H1 (cell line): ENCODE measurements at regions not wholly inside any gene's neighbourhood (a gene's known extent, or its start where the extent isn't known, plus 50 kb on each side); places are given as distances from the start of the nearest gene placed in this dataset.

ENCODE experiments used
- CTCF ChIA-PET: fragments of 300-600 bp; sonication (Branson Sonifier 250); formaldehyde crosslinking; loops from one replicate; lab custom pipeline; 2021; ENCODE audit not compliant: partially characterized antibody; lab: Charles Lee
- POLR2A ChIA-PET: fragments of 300-600 bp; sonication (Branson Sonifier 250); formaldehyde crosslinking; loops from one replicate; lab custom pipeline; 2021; ENCODE audit warnings: inconsistent platforms; ENCODE audit not compliant: partially characterized antibody; lab: Charles Lee
- DNase-seq, 2 experiments: peaks; one replicate each; pipeline versions ENCODE4 v3.0.0 to v3.0.0-alpha.2; 2010 to 2022; ENCODE audit warnings: low spot score in 2 of 2, low read depth in 1 of 2, mixed read lengths in 1 of 2
- FAIRE-seq: peaks from 2 replicates; lab custom pipeline; 2011; peaks lifted over from hg19 to GRCh38; lab: Jason Lieb, UNC
- H2AFZ ChIP-seq: 2 replicates; pipeline ENCODE4 v1.8.1; 2012; ENCODE audit warnings: low read length, inconsistent platforms
- H2AK5ac ChIP-seq: 2 replicates; pipeline ENCODE4 v1.6.1; 2013; ENCODE audit warnings: low read depth, low read length
- H2BK120ac ChIP-seq: replicated peaks from 2 replicates; pipeline ENCODE3; 2013; ENCODE audit warnings: low read depth, low read length, inconsistent platforms
- H2BK12ac ChIP-seq: 2 replicates; pipeline ENCODE4 v1.6.1; 2013; ENCODE audit warnings: low read depth, low read length
- H2BK15ac ChIP-seq: 2 replicates; pipeline ENCODE4 v1.6.1; 2013; ENCODE audit warnings: low read length
- H2BK20ac ChIP-seq: 2 replicates; pipeline ENCODE4 v1.6.1; 2013; ENCODE audit warnings: low read length
- H2BK5ac ChIP-seq: 2 replicates; pipeline ENCODE4 v1.6.1; 2013; ENCODE audit warnings: low read depth, low read length
- H3K14ac ChIP-seq: 2 replicates; pipeline ENCODE4 v1.6.1; 2013; ENCODE audit warnings: inconsistent platforms; ENCODE audit not compliant: insufficient read length
- H3K18ac ChIP-seq: 2 replicates; pipeline ENCODE4 v1.6.1; 2013; ENCODE audit warnings: low read length; ENCODE audit errors: extremely low read depth
- H3K23ac ChIP-seq: 2 replicates; pipeline ENCODE4 v1.6.1; 2013; ENCODE audit warnings: inconsistent platforms; ENCODE audit not compliant: insufficient read length
- H3K23me2 ChIP-seq: 2 replicates; pipeline ENCODE4 v1.6.1; 2013; ENCODE audit warnings: low read depth, low read length
- H3K27ac ChIP-seq: 2 replicates; pipeline ENCODE4 v1.6.1; 2011; ENCODE audit warnings: low read depth, low read length, inconsistent platforms
- H3K27me3 ChIP-seq, 4 experiments: replicated peaks in 1 of 4; 1 replicate in 1 of 4; 2 replicates in 3 of 4; pipeline versions ENCODE4 v1.6.1 to v1.8.1; 2011 to 2013; ENCODE audit warnings: low read length in 3 of 4, mild to moderate bottlenecking in 3 of 4, inconsistent platforms in 2 of 4, mixed read lengths in 2 of 4, moderate library complexity in 1 of 4; ENCODE audit not compliant: control insufficient read depth in 3 of 4, insufficient read depth in 3 of 4; ENCODE audit errors: extremely low read depth in 1 of 4
- H3K36me3 ChIP-seq, 4 experiments: 2 replicates each; pipeline versions ENCODE4 v1.6.1 to v1.8.1; 2011 to 2013; ENCODE audit warnings: mild to moderate bottlenecking in 4 of 4, low read length in 3 of 4, moderate library complexity in 2 of 4, control low read depth in 1 of 4, inconsistent platforms in 1 of 4; ENCODE audit not compliant: insufficient read depth in 4 of 4, control insufficient read depth in 2 of 4
- H3K4ac ChIP-seq: replicated peaks from 2 replicates; pipeline ENCODE3; 2013; ENCODE audit warnings: low read length, low read depth, mixed read lengths, inconsistent platforms; ENCODE audit not compliant: insufficient read length
- H3K4me1 ChIP-seq, 4 experiments: replicated peaks in 1 of 4; 1 replicate in 1 of 4; 2 replicates in 3 of 4; pipeline versions ENCODE4 v1.6.1 to v1.8.1; 2011 to 2013; ENCODE audit warnings: low read length in 3 of 4, inconsistent platforms in 2 of 4, mixed read lengths in 1 of 4; ENCODE audit not compliant: insufficient read depth in 4 of 4, control insufficient read depth in 3 of 4
- H3K4me2 ChIP-seq, 2 experiments: 2 replicates each; pipeline versions ENCODE4 v1.6.1 to v1.8.1; 2011 to 2013; ENCODE audit warnings: low read depth in 2 of 2, low read length in 2 of 2, control low read depth in 1 of 2, inconsistent platforms in 1 of 2, mild to moderate bottlenecking in 1 of 2; ENCODE audit not compliant: insufficient read depth in 1 of 2
- H3K4me3 ChIP-seq, 4 experiments: fragments of 200-600, 300-600 bp in 1 of 4; sonication (generic), shearing (Covaris generic), sonication (Bioruptor Twin) in 1 of 4; 2 replicates each; pipeline versions ENCODE4 v1.5.1 to v1.8.1; 2011 to 2016; ENCODE audit warnings: low read length in 4 of 4, low read depth in 3 of 4, control low read depth in 2 of 4, inconsistent platforms in 2 of 4, mild to moderate bottlenecking in 2 of 4, mixed read lengths in 1 of 4, moderate library complexity in 1 of 4; ENCODE audit not compliant: insufficient read depth in 2 of 4; ENCODE audit errors: extremely low read depth in 1 of 4
- H3K56ac ChIP-seq: replicated peaks from 2 replicates; pipeline ENCODE3; 2013; ENCODE audit warnings: low read depth, mild to moderate bottlenecking, mixed read lengths, low read length, inconsistent platforms; ENCODE audit not compliant: insufficient read length
- H3K79me1 ChIP-seq: 2 replicates; pipeline ENCODE4 v1.6.1; 2013; ENCODE audit warnings: low read depth, low read length, control low read depth
- H3K79me2 ChIP-seq, 2 experiments: 2 replicates each; pipeline versions ENCODE4 v1.6.1 to v1.8.1; 2012 to 2013; ENCODE audit warnings: low read length in 2 of 2, mild to moderate bottlenecking in 2 of 2, inconsistent platforms in 1 of 2; ENCODE audit not compliant: insufficient read depth in 2 of 2, control insufficient read depth in 1 of 2
- H3K9ac ChIP-seq, 4 experiments: replicated peaks in 1 of 4; 1 replicate in 1 of 4; 2 replicates in 3 of 4; pipeline versions ENCODE4 v1.6.1 to v1.8.1; 2011 to 2013; ENCODE audit warnings: low read depth in 3 of 4, low read length in 3 of 4, control low read depth in 2 of 4, mild to moderate bottlenecking in 2 of 4, moderate library complexity in 2 of 4, inconsistent platforms in 1 of 4; ENCODE audit errors: extremely low read depth in 1 of 4
- H3K9me3 ChIP-seq, 2 experiments: 2 replicates each; pipeline versions ENCODE4 v1.6.1 to v1.8.1; 2012 to 2013; ENCODE audit warnings: mild to moderate bottlenecking in 2 of 2, moderate library complexity in 2 of 2, control low read depth in 1 of 2, inconsistent platforms in 1 of 2, low read depth in 1 of 2, low read length in 1 of 2, mixed read lengths in 1 of 2; ENCODE audit not compliant: insufficient read depth in 2 of 2
- H4K20me1 ChIP-seq, 2 experiments: replicated peaks in 1 of 2; 2 replicates each; pipeline versions ENCODE3 to v1.8.1; 2011 to 2013; ENCODE audit warnings: inconsistent platforms in 2 of 2, low read length in 2 of 2, mild to moderate bottlenecking in 1 of 2; ENCODE audit not compliant: insufficient read depth in 2 of 2, control insufficient read depth in 1 of 2
- H4K5ac ChIP-seq: 2 replicates; pipeline ENCODE4 v1.6.1; 2013; ENCODE audit warnings: low read length, low read depth, mixed read lengths, inconsistent platforms; ENCODE audit not compliant: insufficient read length
- H4K8ac ChIP-seq: 2 replicates; pipeline ENCODE4 v1.8.0; 2013; ENCODE audit warnings: mild to moderate bottlenecking, moderate library complexity, low read length, inconsistent platforms; ENCODE audit not compliant: insufficient read depth; ENCODE audit errors: extremely low read depth
- H4K91ac ChIP-seq: replicated peaks from 2 replicates; pipeline ENCODE3; 2013; ENCODE audit warnings: low read length, mixed read lengths, inconsistent platforms; ENCODE audit not compliant: insufficient read length
- BACH1 ChIP-seq: IDR thresholded peaks from 2 replicates; pipeline ENCODE4 v1.6.1; 2012; ENCODE audit warnings: low read length, improper control_type of control experiment
- CHD2 ChIP-seq: IDR thresholded peaks from 2 replicates; pipeline ENCODE4 v1.6.1; 2012; ENCODE audit warnings: low read length, improper control_type of control experiment
- CREB1 ChIP-seq: IDR thresholded peaks from 2 replicates; pipeline ENCODE4 v1.6.1; 2012; ENCODE audit warnings: inconsistent platforms
- EGR1 ChIP-seq: IDR thresholded peaks from 2 replicates; pipeline ENCODE4 v1.6.1; 2011; ENCODE audit warnings: low read depth, low read length, borderline replicate concordance
- MAFK ChIP-seq: IDR thresholded peaks from 2 replicates; pipeline ENCODE4 v1.6.1; 2012; ENCODE audit warnings: low read depth, mild to moderate bottlenecking, improper control_type of control experiment, low read length
- PHF8 ChIP-seq: fragments of 200-600 bp; sonication (generic); conservative IDR thresholded peaks from 2 replicates; pipeline ENCODE4 v1.7.1; 2012; ENCODE audit warnings: low read depth, mild to moderate bottlenecking, inconsistent platforms, low read length, moderate library complexity
- POLR2A ChIP-seq, 2 experiments: IDR thresholded peaks; 1 replicate in 1 of 2; 2 replicates in 1 of 2; pipeline ENCODE4 v1.6.1; 2011; ENCODE audit warnings: low read depth in 2 of 2, low read length in 2 of 2, mild to moderate bottlenecking in 2 of 2; ENCODE audit errors: control extremely low read depth in 1 of 2
- RXRA ChIP-seq: IDR thresholded peaks from 2 replicates; pipeline ENCODE4 v1.6.1; 2011; ENCODE audit warnings: low read depth, mild to moderate bottlenecking, low read length, moderate library complexity; ENCODE audit not compliant: insufficient read depth
- SIN3A ChIP-seq, 2 experiments: IDR thresholded peaks in 1 of 2; conservative IDR thresholded peaks in 1 of 2; 2 replicates each; pipeline ENCODE4 v1.6.1; 2011 to 2012; ENCODE audit warnings: low read length in 2 of 2, improper control_type of control experiment in 1 of 2, low read depth in 1 of 2, mild to moderate bottlenecking in 1 of 2
- SP1 ChIP-seq: IDR thresholded peaks from 2 replicates; pipeline ENCODE4 v1.6.1; 2011; ENCODE audit warnings: low read depth, low read length
- TAF7 ChIP-seq: optimal IDR thresholded peaks from 2 replicates; pipeline ENCODE3; 2011; ENCODE audit warnings: low read depth, mild to moderate bottlenecking, inconsistent platforms, low read length, moderate library complexity, borderline replicate concordance
- YY1 ChIP-seq: IDR thresholded peaks from 2 replicates; pipeline ENCODE4 v1.6.1; 2011; ENCODE audit warnings: low read depth, mild to moderate bottlenecking, low read length
- TF ChIP-seq, protein P1 (sequence below): IDR thresholded peaks from 2 replicates; pipeline ENCODE4 v1.6.1; 2012; ENCODE audit warnings: inconsistent platforms
- TF ChIP-seq, protein P2 (sequence below), 3 experiments: IDR thresholded peaks; 1 replicate in 2 of 3; 2 replicates in 1 of 3; pipeline versions ENCODE4 v1.5.1 to v1.6.1; 2011; ENCODE audit warnings: low read length in 3 of 3, mild to moderate bottlenecking in 3 of 3, inconsistent platforms in 2 of 3, low read depth in 1 of 3, moderate library complexity in 1 of 3; ENCODE audit not compliant: insufficient read depth in 1 of 3; ENCODE audit errors: control extremely low read depth in 1 of 3

GRCh38 chr1:186575348-186575747 lies 104.9 kb downstream of the PTGS2 start:
- H2BK5ac ChIP-seq, result no peak overlapping the region
- H4K5ac ChIP-seq, result no peak overlapping the region
- no peaks in the 10 kb centered on the region for H3K4me1 ChIP-seq
- H4K20me1 ChIP-seq, result no peaks in the 10 kb centered on the region
- H4K8ac ChIP-seq, result no peak overlapping the region
- no peaks in the 10 kb centered on the region for H3K79me1 ChIP-seq
- H3K27me3 ChIP-seq, result no peaks in the 10 kb centered on the region
- H3K23me2 ChIP-seq, result no peaks in the 10 kb centered on the region
- no peak overlapping the region for H2BK12ac ChIP-seq
- H2BK15ac ChIP-seq, result no peak overlapping the region
- no peaks in the 10 kb centered on the region for H3K36me3 ChIP-seq
- no peak overlapping the region for H3K23ac ChIP-seq
- H3K9ac ChIP-seq, result no peak overlapping the region
- H4K91ac ChIP-seq, result no peak overlapping the region
- H3K79me2 ChIP-seq, result no peaks in the 10 kb centered on the region
- FAIRE-seq (no peak), DNase-seq (no peak)
- H3K14ac ChIP-seq, result no peak overlapping the region
- H2BK120ac ChIP-seq, result no peak overlapping the region
- no peak overlapping the region for H3K27ac ChIP-seq
- no peak overlapping the region for H3K4ac ChIP-seq
- CTCF ChIA-PET, result no interaction called here
- POLR2A ChIA-PET, result no interaction called here
- TF ChIP-seq SIN3A (conservative IDR thresholded peaks at IDR 0.05 in 1 of 2, IDR thresholded peaks at IDR 0.05 in 1 of 2; ENCODE audit: low read depth in 1 of 2, low read length in 2 of 2) (no peak), MAFK (no peak), CHD2 (no peak), POLR2A (IDR thresholded peaks at IDR 0.05; ENCODE audit: control extremely low read depth in 1 of 2, low read depth in 2 of 2, low read length in 2 of 2) (no peak), BACH1 (no peak), CREB1 (no peak), YY1 (no peak), SP1 (no peak), TAF7 (no peak), RXRA (no peak), EGR1 (no peak), PHF8 (no peak)
- TF ChIP-seq, protein P1, sequence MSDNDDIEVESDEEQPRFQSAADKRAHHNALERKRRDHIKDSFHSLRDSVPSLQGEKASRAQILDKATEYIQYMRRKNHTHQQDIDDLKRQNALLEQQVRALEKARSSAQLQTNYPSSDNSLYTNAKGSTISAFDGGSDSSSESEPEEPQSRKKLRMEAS, result no peak
- TF ChIP-seq, protein P2, sequence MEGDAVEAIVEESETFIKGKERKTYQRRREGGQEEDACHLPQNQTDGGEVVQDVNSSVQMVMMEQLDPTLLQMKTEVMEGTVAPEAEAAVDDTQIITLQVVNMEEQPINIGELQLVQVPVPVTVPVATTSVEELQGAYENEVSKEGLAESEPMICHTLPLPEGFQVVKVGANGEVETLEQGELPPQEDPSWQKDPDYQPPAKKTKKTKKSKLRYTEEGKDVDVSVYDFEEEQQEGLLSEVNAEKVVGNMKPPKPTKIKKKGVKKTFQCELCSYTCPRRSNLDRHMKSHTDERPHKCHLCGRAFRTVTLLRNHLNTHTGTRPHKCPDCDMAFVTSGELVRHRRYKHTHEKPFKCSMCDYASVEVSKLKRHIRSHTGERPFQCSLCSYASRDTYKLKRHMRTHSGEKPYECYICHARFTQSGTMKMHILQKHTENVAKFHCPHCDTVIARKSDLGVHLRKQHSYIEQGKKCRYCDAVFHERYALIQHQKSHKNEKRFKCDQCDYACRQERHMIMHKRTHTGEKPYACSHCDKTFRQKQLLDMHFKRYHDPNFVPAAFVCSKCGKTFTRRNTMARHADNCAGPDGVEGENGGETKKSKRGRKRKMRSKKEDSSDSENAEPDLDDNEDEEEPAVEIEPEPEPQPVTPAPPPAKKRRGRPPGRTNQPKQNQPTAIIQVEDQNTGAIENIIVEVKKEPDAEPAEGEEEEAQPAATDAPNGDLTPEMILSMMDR (IDR thresholded peaks at IDR 0.05; ENCODE audit: control extremely low read depth in 1 of 3, insufficient read depth in 1 of 3, low read depth in 1 of 3, low read length in 3 of 3), result no peak
- no peak overlapping the region for H3K4me2 ChIP-seq
- H3K9me3 ChIP-seq, result no peaks in the 10 kb centered on the region
- H3K18ac ChIP-seq, result no peak overlapping the region
- H3K56ac ChIP-seq, result no peak overlapping the region
- no peak overlapping the region for H2AK5ac ChIP-seq
- no peak overlapping the region for H3K4me3 ChIP-seq
- no peak overlapping the region for H2AFZ ChIP-seq
- H2BK20ac ChIP-seq, result no peak overlapping the region
